WTC11 (cell line): ENCODE measurements at regions not wholly inside any gene's neighbourhood (a gene's known extent, or its start where the extent isn't known, plus 50 kb on each side); places are given as distances from the start of the nearest gene placed in this dataset.

Source experiments
- ATAC-seq: fragments of 200-7000 bp; cut with Tn5 transposase; 2 replicates; pipeline ENCODE4 v1.10.0; 2021; ENCODE audit warnings: mild to moderate bottlenecking, moderate library complexity
- CTCF ChIA-PET: fragments of 300-600 bp; sonication (Branson Sonifier 250); formaldehyde crosslinking; loops from one replicate; lab custom pipeline; 2021; ENCODE audit warnings: antibody characterized with exemption; lab: Charles Lee
- POLR2A ChIA-PET: fragments of 350-600 bp; sonication (Branson Sonifier 250); formaldehyde crosslinking; loops from one replicate; lab custom pipeline; 2021; ENCODE audit warnings: antibody characterized with exemption; lab: Charles Lee
- DNase-seq: peaks from one replicate; pipeline ENCODE4 v3.0.0; 2021; ENCODE audit warnings: low spot score
- H3K27ac Mint-ChIP-seq: 2 replicates; pipeline ENCODE4 v1.8.0; 2021; ENCODE audit warnings: mixed read lengths
- H3K27me3 Mint-ChIP-seq: 2 replicates; pipeline ENCODE4 v1.8.0; 2021; ENCODE audit warnings: low read depth, mild to moderate bottlenecking, moderate library complexity, mixed read lengths
- H3K36me3 Mint-ChIP-seq: 2 replicates; pipeline ENCODE4 v1.8.0; 2021; ENCODE audit warnings: mixed read lengths
- H3K4me1 Mint-ChIP-seq: 2 replicates; pipeline ENCODE4 v1.8.0; 2022; ENCODE audit warnings: mixed read lengths
- H3K4me3 Mint-ChIP-seq: 2 replicates; pipeline ENCODE4 v1.8.0; 2021; ENCODE audit warnings: mild to moderate bottlenecking, moderate library complexity, mixed read lengths
- H3K9me3 Mint-ChIP-seq: 2 replicates; pipeline ENCODE4 v1.8.0; 2021; ENCODE audit warnings: mixed read lengths
- ESRRA ChIP-seq: sonication (generic); formaldehyde crosslinking; IDR thresholded peaks from 2 replicates; pipeline ENCODE4 v1.8.1; 2022; ENCODE audit warnings: mild to moderate bottlenecking, missing genetic modification reagents, borderline replicate concordance
- FOXJ3 ChIP-seq: sonication (generic); formaldehyde crosslinking; IDR thresholded peaks from 2 replicates; pipeline ENCODE4 v1.9.0; 2021; ENCODE audit warnings: missing genetic modification reagents, mild to moderate bottlenecking, borderline replicate concordance
- FOXK1 ChIP-seq: sonication (generic); formaldehyde crosslinking; IDR thresholded peaks from 2 replicates; pipeline ENCODE4 v1.8.0; 2022; ENCODE audit warnings: mild to moderate bottlenecking, moderate library complexity, missing genetic modification reagents
- FOXP1 ChIP-seq: sonication (generic); formaldehyde crosslinking; IDR thresholded peaks from 2 replicates; pipeline ENCODE4 v1.8.0; 2022; ENCODE audit warnings: missing genetic modification reagents, mild to moderate bottlenecking, moderate library complexity, borderline replicate concordance
- GTF2I ChIP-seq: fragments of 250-450 bp; sonication (Bioruptor Pico); conservative IDR thresholded peaks from 2 replicates; pipeline ENCODE4 v1.4.0; 2021; ENCODE audit warnings: mild to moderate bottlenecking
- HMGA2 ChIP-seq: fragments of 250-450 bp; sonication (Bioruptor Pico); IDR thresholded peaks from 2 replicates; pipeline ENCODE4 v1.4.0; 2021; ENCODE audit warnings: mild to moderate bottlenecking, moderate library complexity
- ZNF263 ChIP-seq: sonication (generic); formaldehyde crosslinking; IDR thresholded peaks from 2 replicates; pipeline ENCODE4 v1.8.1; 2022; ENCODE audit warnings: low read depth, mild to moderate bottlenecking, moderate library complexity, missing genetic modification reagents
- TF ChIP-seq, protein P1 (sequence below): sonication (generic); formaldehyde crosslinking; IDR thresholded peaks from 2 replicates; pipeline ENCODE4 v1.8.0; 2023; ENCODE audit warnings: mild to moderate bottlenecking, missing genetic modification reagents
- TF ChIP-seq, protein P2 (sequence below): sonication (generic); formaldehyde crosslinking; IDR thresholded peaks from 2 replicates; pipeline ENCODE4 v1.8.0; 2022; ENCODE audit warnings: missing genetic modification reagents
- TF ChIP-seq, protein P3 (sequence below): fragments of 250-450 bp; sonication (Bioruptor Pico); IDR thresholded peaks from 2 replicates; pipeline ENCODE4 v1.9.0; 2021; ENCODE audit warnings: mild to moderate bottlenecking
- TF ChIP-seq, protein P4 (sequence below): sonication (generic); formaldehyde crosslinking; IDR thresholded peaks from 2 replicates; pipeline ENCODE4 v1.8.1; 2022; ENCODE audit warnings: mild to moderate bottlenecking, missing genetic modification reagents, moderate library complexity, borderline replicate concordance
- TF ChIP-seq, protein P5 (sequence below): sonication (generic); formaldehyde crosslinking; IDR thresholded peaks from 2 replicates; pipeline ENCODE4 v1.8.1; 2023; ENCODE audit warnings: mild to moderate bottlenecking, missing genetic modification reagents
- TF ChIP-seq, protein P6 (sequence below): sonication (generic); formaldehyde crosslinking; IDR thresholded peaks from 2 replicates; pipeline ENCODE4 v1.8.0; 2022; ENCODE audit warnings: mild to moderate bottlenecking, missing genetic modification reagents
- TF ChIP-seq, protein P7 (sequence below): sonication (generic); formaldehyde crosslinking; IDR thresholded peaks from 2 replicates; pipeline ENCODE4 v1.8.1; 2022; ENCODE audit warnings: missing genetic modification reagents, borderline replicate concordance
- TF ChIP-seq, protein P8 (sequence below): sonication (generic); formaldehyde crosslinking; IDR thresholded peaks from 2 replicates; pipeline ENCODE4 v1.8.0; 2022; ENCODE audit warnings: mild to moderate bottlenecking, missing genetic modification reagents
- TF ChIP-seq, protein P9 (sequence below): fragments of 250-450 bp; sonication (Bioruptor Pico); conservative IDR thresholded peaks from 2 replicates; pipeline ENCODE4 v1.9.0; 2021; ENCODE audit warnings: mild to moderate bottlenecking

DNA sequence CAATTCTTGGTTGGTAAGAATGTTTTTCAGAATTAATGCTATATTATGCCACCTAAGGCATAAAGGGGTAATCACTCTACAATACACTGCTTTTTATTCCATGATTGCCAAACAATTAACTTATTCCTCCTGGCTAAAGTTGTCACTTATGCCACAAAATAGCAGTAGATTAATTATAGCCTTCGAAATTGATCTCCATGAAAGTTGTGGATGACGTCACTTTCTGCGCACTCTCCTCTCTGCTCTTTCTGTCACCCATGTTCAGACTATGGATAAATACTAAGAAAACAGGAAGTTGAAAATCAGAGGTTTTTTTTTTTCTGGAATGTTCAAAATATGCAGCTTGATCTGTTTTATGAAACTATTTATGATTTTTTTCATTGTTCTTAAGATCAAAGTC lies 790.1 kb upstream of the CNTN5 start (continued):
- TF ChIP-seq, protein P1, sequence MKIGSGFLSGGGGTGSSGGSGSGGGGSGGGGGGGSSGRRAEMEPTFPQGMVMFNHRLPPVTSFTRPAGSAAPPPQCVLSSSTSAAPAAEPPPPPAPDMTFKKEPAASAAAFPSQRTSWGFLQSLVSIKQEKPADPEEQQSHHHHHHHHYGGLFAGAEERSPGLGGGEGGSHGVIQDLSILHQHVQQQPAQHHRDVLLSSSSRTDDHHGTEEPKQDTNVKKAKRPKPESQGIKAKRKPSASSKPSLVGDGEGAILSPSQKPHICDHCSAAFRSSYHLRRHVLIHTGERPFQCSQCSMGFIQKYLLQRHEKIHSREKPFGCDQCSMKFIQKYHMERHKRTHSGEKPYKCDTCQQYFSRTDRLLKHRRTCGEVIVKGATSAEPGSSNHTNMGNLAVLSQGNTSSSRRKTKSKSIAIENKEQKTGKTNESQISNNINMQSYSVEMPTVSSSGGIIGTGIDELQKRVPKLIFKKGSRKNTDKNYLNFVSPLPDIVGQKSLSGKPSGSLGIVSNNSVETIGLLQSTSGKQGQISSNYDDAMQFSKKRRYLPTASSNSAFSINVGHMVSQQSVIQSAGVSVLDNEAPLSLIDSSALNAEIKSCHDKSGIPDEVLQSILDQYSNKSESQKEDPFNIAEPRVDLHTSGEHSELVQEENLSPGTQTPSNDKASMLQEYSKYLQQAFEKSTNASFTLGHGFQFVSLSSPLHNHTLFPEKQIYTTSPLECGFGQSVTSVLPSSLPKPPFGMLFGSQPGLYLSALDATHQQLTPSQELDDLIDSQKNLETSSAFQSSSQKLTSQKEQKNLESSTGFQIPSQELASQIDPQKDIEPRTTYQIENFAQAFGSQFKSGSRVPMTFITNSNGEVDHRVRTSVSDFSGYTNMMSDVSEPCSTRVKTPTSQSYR (CRISPR knock-in tag) = no peak

DNA sequence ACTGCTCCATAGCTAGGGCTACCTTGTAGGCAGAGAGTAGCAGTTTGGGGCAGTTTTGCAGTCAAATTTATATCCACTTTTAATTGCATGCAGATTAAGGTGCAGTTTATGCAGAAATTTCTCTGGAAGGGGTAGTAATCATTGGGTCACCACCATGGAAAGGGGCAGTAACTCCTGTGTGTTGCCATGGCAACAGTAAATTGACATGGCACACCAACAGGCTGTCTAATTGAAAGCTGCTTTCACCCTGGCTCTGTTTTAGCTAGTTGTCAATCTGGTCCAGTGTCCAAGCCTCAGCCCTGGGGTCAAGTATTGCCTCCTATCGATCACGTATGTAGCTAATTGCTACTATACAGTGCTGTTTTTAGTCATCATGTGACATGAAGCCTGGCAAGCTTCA lies 786.1 kb upstream of the CNTN5 start:
- H3K27ac Mint-ChIP-seq = no peak overlapping the region
- CTCF ChIA-PET = no interaction called here
- POLR2A ChIA-PET = no interaction called here

More for the DNA sequence above, 786.1 kb upstream of the CNTN5 start:
- H3K36me3 Mint-ChIP-seq = peaks cover 6% of the 10 kb centered on the region
- H3K4me1 Mint-ChIP-seq = no peaks in the 10 kb centered on the region
- H3K4me3 Mint-ChIP-seq = no peak overlapping the region
- no peak for ATAC-seq
- TF ChIP-seq, protein P2, sequence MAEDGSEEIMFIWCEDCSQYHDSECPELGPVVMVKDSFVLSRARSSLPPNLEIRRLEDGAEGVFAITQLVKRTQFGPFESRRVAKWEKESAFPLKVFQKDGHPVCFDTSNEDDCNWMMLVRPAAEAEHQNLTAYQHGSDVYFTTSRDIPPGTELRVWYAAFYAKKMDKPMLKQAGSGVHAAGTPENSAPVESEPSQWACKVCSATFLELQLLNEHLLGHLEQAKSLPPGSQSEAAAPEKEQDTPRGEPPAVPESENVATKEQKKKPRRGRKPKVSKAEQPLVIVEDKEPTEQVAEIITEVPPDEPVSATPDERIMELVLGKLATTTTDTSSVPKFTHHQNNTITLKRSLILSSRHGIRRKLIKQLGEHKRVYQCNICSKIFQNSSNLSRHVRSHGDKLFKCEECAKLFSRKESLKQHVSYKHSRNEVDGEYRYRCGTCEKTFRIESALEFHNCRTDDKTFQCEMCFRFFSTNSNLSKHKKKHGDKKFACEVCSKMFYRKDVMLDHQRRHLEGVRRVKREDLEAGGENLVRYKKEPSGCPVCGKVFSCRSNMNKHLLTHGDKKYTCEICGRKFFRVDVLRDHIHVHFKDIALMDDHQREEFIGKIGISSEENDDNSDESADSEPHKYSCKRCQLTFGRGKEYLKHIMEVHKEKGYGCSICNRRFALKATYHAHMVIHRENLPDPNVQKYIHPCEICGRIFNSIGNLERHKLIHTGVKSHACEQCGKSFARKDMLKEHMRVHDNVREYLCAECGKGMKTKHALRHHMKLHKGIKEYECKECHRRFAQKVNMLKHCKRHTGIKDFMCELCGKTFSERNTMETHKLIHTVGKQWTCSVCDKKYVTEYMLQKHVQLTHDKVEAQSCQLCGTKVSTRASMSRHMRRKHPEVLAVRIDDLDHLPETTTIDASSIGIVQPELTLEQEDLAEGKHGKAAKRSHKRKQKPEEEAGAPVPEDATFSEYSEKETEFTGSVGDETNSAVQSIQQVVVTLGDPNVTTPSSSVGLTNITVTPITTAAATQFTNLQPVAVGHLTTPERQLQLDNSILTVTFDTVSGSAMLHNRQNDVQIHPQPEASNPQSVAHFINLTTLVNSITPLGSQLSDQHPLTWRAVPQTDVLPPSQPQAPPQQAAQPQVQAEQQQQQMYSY (CRISPR knock-in tag) = no peak
- TF ChIP-seq FOXK1 (CRISPR knock-in tag) (no peak), FOXP1 (no peak), ZNF263 (no peak), GTF2I (no peak), FOXJ3 (CRISPR knock-in tag) (no peak), HMGA2 (CRISPR knock-in tag) (no peak), ESRRA (no peak)
- TF ChIP-seq, protein P3, sequence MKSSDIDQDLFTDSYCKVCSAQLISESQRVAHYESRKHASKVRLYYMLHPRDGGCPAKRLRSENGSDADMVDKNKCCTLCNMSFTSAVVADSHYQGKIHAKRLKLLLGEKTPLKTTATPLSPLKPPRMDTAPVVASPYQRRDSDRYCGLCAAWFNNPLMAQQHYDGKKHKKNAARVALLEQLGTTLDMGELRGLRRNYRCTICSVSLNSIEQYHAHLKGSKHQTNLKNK = no peak
- TF ChIP-seq, protein P4, sequence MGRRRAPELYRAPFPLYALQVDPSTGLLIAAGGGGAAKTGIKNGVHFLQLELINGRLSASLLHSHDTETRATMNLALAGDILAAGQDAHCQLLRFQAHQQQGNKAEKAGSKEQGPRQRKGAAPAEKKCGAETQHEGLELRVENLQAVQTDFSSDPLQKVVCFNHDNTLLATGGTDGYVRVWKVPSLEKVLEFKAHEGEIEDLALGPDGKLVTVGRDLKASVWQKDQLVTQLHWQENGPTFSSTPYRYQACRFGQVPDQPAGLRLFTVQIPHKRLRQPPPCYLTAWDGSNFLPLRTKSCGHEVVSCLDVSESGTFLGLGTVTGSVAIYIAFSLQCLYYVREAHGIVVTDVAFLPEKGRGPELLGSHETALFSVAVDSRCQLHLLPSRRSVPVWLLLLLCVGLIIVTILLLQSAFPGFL = no peak
- TF ChIP-seq, protein P5, sequence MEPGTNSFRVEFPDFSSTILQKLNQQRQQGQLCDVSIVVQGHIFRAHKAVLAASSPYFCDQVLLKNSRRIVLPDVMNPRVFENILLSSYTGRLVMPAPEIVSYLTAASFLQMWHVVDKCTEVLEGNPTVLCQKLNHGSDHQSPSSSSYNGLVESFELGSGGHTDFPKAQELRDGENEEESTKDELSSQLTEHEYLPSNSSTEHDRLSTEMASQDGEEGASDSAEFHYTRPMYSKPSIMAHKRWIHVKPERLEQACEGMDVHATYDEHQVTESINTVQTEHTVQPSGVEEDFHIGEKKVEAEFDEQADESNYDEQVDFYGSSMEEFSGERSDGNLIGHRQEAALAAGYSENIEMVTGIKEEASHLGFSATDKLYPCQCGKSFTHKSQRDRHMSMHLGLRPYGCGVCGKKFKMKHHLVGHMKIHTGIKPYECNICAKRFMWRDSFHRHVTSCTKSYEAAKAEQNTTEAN (CRISPR knock-in tag) = no peak
- TF ChIP-seq, protein P6, sequence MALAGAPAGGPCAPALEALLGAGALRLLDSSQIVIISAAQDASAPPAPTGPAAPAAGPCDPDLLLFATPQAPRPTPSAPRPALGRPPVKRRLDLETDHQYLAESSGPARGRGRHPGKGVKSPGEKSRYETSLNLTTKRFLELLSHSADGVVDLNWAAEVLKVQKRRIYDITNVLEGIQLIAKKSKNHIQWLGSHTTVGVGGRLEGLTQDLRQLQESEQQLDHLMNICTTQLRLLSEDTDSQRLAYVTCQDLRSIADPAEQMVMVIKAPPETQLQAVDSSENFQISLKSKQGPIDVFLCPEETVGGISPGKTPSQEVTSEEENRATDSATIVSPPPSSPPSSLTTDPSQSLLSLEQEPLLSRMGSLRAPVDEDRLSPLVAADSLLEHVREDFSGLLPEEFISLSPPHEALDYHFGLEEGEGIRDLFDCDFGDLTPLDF (CRISPR knock-in tag) = no peak
- TF ChIP-seq, protein P7, sequence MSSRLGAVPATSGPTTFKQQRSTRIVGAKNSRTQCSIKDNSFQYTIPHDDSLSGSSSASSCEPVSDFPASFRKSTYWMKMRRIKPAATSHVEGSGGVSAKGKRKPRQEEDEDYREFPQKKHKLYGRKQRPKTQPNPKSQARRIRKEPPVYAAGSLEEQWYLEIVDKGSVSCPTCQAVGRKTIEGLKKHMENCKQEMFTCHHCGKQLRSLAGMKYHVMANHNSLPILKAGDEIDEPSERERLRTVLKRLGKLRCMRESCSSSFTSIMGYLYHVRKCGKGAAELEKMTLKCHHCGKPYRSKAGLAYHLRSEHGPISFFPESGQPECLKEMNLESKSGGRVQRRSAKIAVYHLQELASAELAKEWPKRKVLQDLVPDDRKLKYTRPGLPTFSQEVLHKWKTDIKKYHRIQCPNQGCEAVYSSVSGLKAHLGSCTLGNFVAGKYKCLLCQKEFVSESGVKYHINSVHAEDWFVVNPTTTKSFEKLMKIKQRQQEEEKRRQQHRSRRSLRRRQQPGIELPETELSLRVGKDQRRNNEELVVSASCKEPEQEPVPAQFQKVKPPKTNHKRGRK (CRISPR knock-in tag) = no peak
- TF ChIP-seq, protein P8, sequence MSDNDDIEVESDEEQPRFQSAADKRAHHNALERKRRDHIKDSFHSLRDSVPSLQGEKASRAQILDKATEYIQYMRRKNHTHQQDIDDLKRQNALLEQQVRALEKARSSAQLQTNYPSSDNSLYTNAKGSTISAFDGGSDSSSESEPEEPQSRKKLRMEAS (CRISPR knock-in tag) = no peak
- TF ChIP-seq, protein P9, sequence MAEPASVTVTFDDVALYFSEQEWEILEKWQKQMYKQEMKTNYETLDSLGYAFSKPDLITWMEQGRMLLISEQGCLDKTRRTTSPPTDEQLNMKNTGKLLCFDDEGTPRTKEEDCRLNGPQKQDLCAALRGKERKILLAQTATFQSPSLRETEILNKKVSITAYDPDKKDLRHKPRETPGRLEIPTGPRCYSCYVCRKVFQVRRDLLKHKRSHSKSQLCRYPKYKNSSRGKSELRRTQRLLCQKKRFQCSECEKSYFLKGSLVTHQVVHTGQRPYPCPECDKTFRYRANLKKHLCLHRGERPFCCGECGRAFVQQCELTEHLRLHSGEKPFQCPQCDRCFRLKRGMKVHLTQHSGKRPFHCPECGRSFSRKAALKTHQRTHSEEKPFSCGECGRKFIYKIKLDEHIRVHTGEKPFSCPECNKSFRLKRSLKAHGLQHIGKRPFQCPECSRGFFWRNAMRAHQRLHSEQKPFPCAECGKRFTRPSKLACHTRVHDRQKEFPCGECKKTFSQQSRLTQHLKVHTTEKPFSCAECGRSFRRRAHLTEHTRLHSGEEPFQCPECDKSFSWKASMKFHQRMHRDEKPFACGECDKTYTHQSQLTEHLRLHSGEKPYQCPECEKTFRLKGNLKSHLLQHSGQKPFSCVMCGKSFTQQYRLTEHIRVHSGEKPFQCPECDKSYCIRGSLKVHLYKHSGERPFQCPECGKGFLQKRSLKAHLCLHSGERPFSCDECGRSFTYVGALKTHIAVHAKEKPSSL (CRISPR knock-in tag) = no peak
- H3K27me3 Mint-ChIP-seq = no peaks in the 10 kb centered on the region
- DNase-seq = no peak
- peaks cover 9% of the 10 kb centered on the region for H3K9me3 Mint-ChIP-seq
